ENCODE measurements at regions not wholly inside any gene's neighbourhood (a gene's known extent, or its start where the extent isn't known, plus 50 kb on each side); places are given as distances from the start of the nearest gene placed in this dataset.
A peak's percentile ranks its signal among the peaks of the same experiment; 100 is the strongest.

GRCh38 chr9:91127653-91128052 is 234.1 kb downstream of the AUH start:
- no peak overlapping the region for H3K4me3 ChIP-seq (ENCODE audit: low read depth, low read length)
- DNase-seq (ENCODE audit: low read depth) (peak; percentile 73), FAIRE-seq (no peak)

GRCh38 chr9:91130796-91131318 is 230.9 kb downstream of the AUH start:
- no peak for FAIRE-seq
- H3K4me3 ChIP-seq (ENCODE audit: low read depth, low read length): no peak overlapping the region
- H3K36me3 ChIP-seq (ENCODE audit: control insufficient read depth, insufficient read depth, low read length): no peaks in the 10 kb centered on the region
- H3K27me3 ChIP-seq (ENCODE audit: control insufficient read depth, insufficient read depth, low read length): no peaks in the 10 kb centered on the region
- DNase-seq (ENCODE audit: low read depth): peak; percentile 31
- TF ChIP-seq CTCF (IDR thresholded peaks at IDR 0.05; ENCODE audit: insufficient read depth, low read length, severe bottlenecking): no peak

More at GRCh38 chr9:91127653-91128052, 234.1 kb downstream of the AUH start:
- no peaks in the 10 kb centered on the region for H3K27me3 ChIP-seq (ENCODE audit: control insufficient read depth, insufficient read depth, low read length)
- no peak for TF ChIP-seq CTCF (IDR thresholded peaks at IDR 0.05; ENCODE audit: insufficient read depth, low read length, severe bottlenecking)
- H3K36me3 ChIP-seq (ENCODE audit: control insufficient read depth, insufficient read depth, low read length): no peaks in the 10 kb centered on the region

- H3K4me3 ChIP-seq (ENCODE audit: low read depth, low read length): no peak overlapping the region
- TF ChIP-seq CTCF (IDR thresholded peaks at IDR 0.05; ENCODE audit: insufficient read depth, low read length, severe bottlenecking): no peak
- FAIRE-seq (peak; percentile 7), DNase-seq (ENCODE audit: low read depth) (peak; percentile 91)
- H3K36me3 ChIP-seq (ENCODE audit: control insufficient read depth, insufficient read depth, low read length): no peaks in the 10 kb centered on the region
- H3K27me3 ChIP-seq (ENCODE audit: control insufficient read depth, insufficient read depth, low read length): no peaks in the 10 kb centered on the region
Measured at GRCh38 chr9:91131433-91131839, 230.3 kb downstream of the AUH start.

DNA sequence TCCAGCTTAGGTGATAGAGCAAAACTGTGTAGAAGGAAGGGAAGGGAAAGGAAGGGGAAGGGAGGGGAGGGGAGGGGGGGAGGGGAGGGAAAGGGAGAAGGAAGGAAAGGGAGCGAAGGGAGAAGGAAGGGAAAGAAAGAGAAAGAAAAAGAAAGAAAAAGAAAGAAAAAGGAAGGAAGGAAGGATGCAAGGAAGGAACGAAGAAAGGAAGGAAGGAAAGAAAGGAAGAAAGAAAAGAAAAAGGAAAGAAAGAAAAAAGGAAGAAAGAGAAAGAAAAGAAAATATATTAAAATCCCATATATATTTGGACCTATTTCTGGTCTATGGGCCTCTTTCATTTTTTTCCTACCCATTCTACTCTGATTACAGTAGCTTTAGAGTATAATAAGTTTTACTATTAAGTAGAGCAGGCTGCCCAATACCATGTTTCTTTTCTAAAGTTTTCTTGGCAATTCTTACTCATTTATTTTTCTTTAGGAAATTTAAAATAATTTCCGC is 229.1 kb downstream of the AUH start:
- Histone ChIP-seq H3K4me3 (ENCODE audit: low read depth, low read length) (no peak overlapping the region), H3K27me3 (ENCODE audit: control insufficient read depth, insufficient read depth, low read length) (no peaks in the 10 kb centered on the region), H3K36me3 (ENCODE audit: control insufficient read depth, insufficient read depth, low read length) (no peaks in the 10 kb centered on the region)
- FAIRE-seq (no peak), DNase-seq (ENCODE audit: low read depth) (no peak)
- TF ChIP-seq CTCF (IDR thresholded peaks at IDR 0.05; ENCODE audit: insufficient read depth, low read length, severe bottlenecking): no peak

GRCh38 chr9:91134608-91135007 is 227.1 kb downstream of the AUH start:
- Histone ChIP-seq H3K27me3 (ENCODE audit: control insufficient read depth, insufficient read depth, low read length) (no peaks in the 10 kb centered on the region), H3K4me3 (ENCODE audit: low read depth, low read length) (no peak overlapping the region), H3K36me3 (ENCODE audit: control insufficient read depth, insufficient read depth, low read length) (no peaks in the 10 kb centered on the region)
- no peak for TF ChIP-seq CTCF (IDR thresholded peaks at IDR 0.05; ENCODE audit: insufficient read depth, low read length, severe bottlenecking)
- FAIRE-seq (no peak), DNase-seq (ENCODE audit: low read depth) (peak; percentile 39)

GRCh38 chr9:91137391-91137790 is 224.3 kb downstream of the AUH start:
- no peak for TF ChIP-seq CTCF (IDR thresholded peaks at IDR 0.05; ENCODE audit: insufficient read depth, low read length, severe bottlenecking)
- FAIRE-seq: no peak
- Histone ChIP-seq H3K27me3 (ENCODE audit: control insufficient read depth, insufficient read depth, low read length) (no peaks in the 10 kb centered on the region), H3K4me3 (ENCODE audit: low read depth, low read length) (no peak overlapping the region), H3K36me3 (ENCODE audit: control insufficient read depth, insufficient read depth, low read length) (no peaks in the 10 kb centered on the region)
- DNase-seq (ENCODE audit: low read depth): no peak

Measured in bronchial epithelial cell (primary cell).